Karpas-422 (cell line): ENCODE measurements at regions not wholly inside any gene's neighbourhood (a gene's known extent, or its start where the extent isn't known, plus 50 kb on each side); places are given as distances from the start of the nearest gene placed in this dataset.

Experiments
- DNase-seq: peaks from one replicate; pipeline ENCODE4 v3.0.0-alpha.2; 2015
- H2AFZ ChIP-seq: fragments of 200-600 bp; sonication (generic); 2 replicates; pipeline ENCODE4 v1.6.1; 2014; ENCODE audit warnings: antibody characterized with exemption, low read length, mixed read lengths
- H3K27ac ChIP-seq: fragments of 200-600 bp; sonication (generic); 2 replicates; pipeline ENCODE4 v1.5.1; 2014; ENCODE audit warnings: mild to moderate bottlenecking, low read length, moderate library complexity
- H3K27me3 ChIP-seq: fragments of 200-600 bp; sonication (generic); 2 replicates; pipeline ENCODE4 v1.6.1; 2014; ENCODE audit warnings: low read length, mixed read lengths
- H3K36me3 ChIP-seq: fragments of 200-600 bp; sonication (generic); 2 replicates; pipeline ENCODE4 v1.6.1; 2014; ENCODE audit warnings: low read length, mixed read lengths; ENCODE audit not compliant: insufficient read depth
- H3K4me1 ChIP-seq: fragments of 200-600 bp; sonication (generic); 2 replicates; pipeline ENCODE4 v1.6.1; 2014; ENCODE audit warnings: mild to moderate bottlenecking, low read length, mixed read lengths
- H3K4me2 ChIP-seq: fragments of 200-600 bp; sonication (generic); 2 replicates; pipeline ENCODE4 v1.6.1; 2014; ENCODE audit warnings: low read length, low read depth, mild to moderate bottlenecking; ENCODE audit not compliant: poor library complexity, severe bottlenecking
- H3K4me3 ChIP-seq: fragments of 200-600 bp; sonication (generic); 2 replicates; pipeline ENCODE4 v1.5.1; 2014; ENCODE audit warnings: mild to moderate bottlenecking, antibody characterized with exemption, low read length, mixed read lengths
- H3K79me2 ChIP-seq: fragments of 200-600 bp; sonication (generic); 2 replicates; pipeline ENCODE4 v1.6.1; 2014; ENCODE audit warnings: mild to moderate bottlenecking, low read length, mixed read lengths
- H3K9ac ChIP-seq: fragments of 200-600 bp; sonication (generic); 2 replicates; pipeline ENCODE4 v1.6.0; 2014; ENCODE audit warnings: low read length
- H3K9me2 ChIP-seq: fragments of 200-600 bp; sonication (generic), shearing (Covaris generic); replicated peaks from 2 replicates; pipeline ENCODE4 v1.6.0; 2014; ENCODE audit warnings: mild to moderate bottlenecking, low read length, moderate library complexity; ENCODE audit not compliant: insufficient read depth
- H3K9me3 ChIP-seq: fragments of 300-700, 200-600 bp; sonication (generic); 2 replicates; pipeline ENCODE4 v1.6.1; 2014; ENCODE audit warnings: low read length, mixed read lengths
- H4K20me1 ChIP-seq: fragments of 200-600 bp; sonication (generic); 2 replicates; pipeline ENCODE4 v1.6.1; 2014; ENCODE audit warnings: mild to moderate bottlenecking, antibody characterized with exemption, low read length, low read depth; ENCODE audit not compliant: insufficient read depth

DNA sequence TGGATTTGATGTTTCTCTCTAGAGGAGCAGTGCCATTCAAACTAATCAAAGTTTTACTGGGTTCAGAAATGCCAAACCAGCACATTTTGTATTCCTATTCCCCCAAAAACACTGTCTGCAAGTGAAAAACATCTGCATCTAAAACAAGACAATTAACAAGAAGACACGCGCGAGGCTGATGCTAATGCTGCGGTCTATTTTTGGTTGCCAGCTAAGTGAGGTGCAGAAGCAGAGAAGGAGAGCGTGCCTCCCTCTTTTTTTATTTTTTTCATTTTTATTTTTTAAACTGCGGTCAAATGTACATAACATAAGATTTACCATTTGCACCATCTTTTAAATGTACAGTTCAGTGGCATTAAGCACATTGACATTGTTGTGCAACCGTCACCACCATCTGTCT is 641.1 kb downstream of the DHX35 start:
- H3K79me2 ChIP-seq = no peaks in the 10 kb centered on the region
- peaks cover 3% of the 10 kb centered on the region; the same call in 1 of the 2 replicates for H3K27me3 ChIP-seq
- H3K4me1 ChIP-seq = peaks cover 12% of the 10 kb centered on the region
- no peak for DNase-seq
- H3K9ac ChIP-seq = no peak overlapping the region
- H3K9me3 ChIP-seq = no peaks in the 10 kb centered on the region
- no peaks in the 10 kb centered on the region for H4K20me1 ChIP-seq
- H3K36me3 ChIP-seq = no peaks in the 10 kb centered on the region
- no peak overlapping the region for H3K4me2 ChIP-seq
- H2AFZ ChIP-seq = no peak overlapping the region
- no peaks in the 10 kb centered on the region for H3K9me2 ChIP-seq
- H3K4me3 ChIP-seq = no peak overlapping the region
- H3K27ac ChIP-seq = no peak overlapping the region

DNA sequence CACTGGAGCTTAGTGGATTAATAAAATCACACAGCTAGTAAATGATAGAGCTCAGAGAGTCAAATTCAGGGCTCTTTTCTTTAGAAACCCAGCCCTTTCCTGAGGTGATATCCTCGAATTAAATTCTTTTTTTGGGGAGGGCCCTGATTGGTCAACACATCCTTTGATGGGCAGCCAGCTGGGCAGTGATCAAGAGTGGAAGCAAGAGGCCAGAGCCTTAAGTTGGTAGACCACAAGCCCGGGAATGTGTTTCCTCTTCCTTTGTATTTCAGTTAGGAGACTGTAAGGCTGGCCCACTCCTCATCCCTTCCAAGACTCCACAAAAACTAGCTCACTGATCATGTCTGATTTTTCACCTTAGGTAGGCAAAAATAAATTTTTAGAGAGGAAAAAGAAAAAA is 640.5 kb downstream of the DHX35 start:
- DNase-seq = no peak
- Histone ChIP-seq H3K36me3 (no peaks in the 10 kb centered on the region), H3K79me2 (no peaks in the 10 kb centered on the region), H3K27ac (no peak overlapping the region), H3K9me2 (no peaks in the 10 kb centered on the region), H3K4me1 (peaks cover 12% of the 10 kb centered on the region), H3K4me3 (no peak overlapping the region), H3K9ac (no peak overlapping the region), H4K20me1 (no peaks in the 10 kb centered on the region), H3K27me3 (peaks cover 3% of the 10 kb centered on the region; the same call in 1 of the 2 replicates), H3K9me3 (no peaks in the 10 kb centered on the region), H2AFZ (no peak overlapping the region), H3K4me2 (no peak overlapping the region)

DNA sequence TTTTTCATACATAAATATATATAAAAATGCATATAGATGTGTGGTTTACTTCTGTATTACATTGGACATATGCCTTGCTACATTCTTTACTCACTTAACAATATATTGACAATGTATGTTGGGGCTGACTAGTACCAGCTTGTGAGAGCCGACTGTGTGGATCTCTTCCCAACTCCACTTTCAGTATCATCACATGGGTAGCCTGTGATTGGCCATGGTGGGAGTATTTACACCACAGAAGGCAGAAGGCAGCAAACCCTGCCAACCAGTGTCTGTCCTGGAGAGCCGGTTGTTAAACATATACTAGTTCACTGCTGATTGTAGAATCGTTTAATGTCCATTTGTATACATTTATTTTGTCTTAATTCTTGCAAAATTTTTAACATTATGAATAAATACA is 638.7 kb downstream of the DHX35 start:
- Histone ChIP-seq H2AFZ (no peak overlapping the region), H3K27me3 (peaks cover 3% of the 10 kb centered on the region; the same call in 1 of the 2 replicates), H3K9me2 (no peaks in the 10 kb centered on the region), H3K4me2 (no peak overlapping the region), H4K20me1 (no peaks in the 10 kb centered on the region), H3K27ac (no peak overlapping the region), H3K79me2 (no peaks in the 10 kb centered on the region), H3K4me1 (peaks cover 12% of the 10 kb centered on the region), H3K9me3 (no peaks in the 10 kb centered on the region), H3K4me3 (no peak overlapping the region), H3K9ac (no peak overlapping the region), H3K36me3 (no peaks in the 10 kb centered on the region)
- DNase-seq = no peak

DNA sequence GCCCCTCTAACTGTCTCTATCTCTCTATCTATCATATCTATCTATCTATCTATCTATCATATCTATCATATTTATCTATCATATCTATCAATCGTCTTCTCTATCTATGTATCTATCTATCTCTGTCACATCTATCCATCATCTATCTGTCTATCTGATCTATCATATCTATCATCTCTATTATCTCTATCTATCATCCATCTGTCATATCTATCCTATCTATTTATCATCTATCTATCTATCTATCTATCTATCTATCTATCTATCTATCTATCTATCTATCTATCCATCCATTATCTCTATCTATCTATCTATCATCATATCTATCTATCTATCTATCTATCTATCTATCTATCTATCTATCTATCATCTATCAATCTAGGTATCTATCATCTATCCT is 638.0 kb downstream of the DHX35 start:
- H3K36me3 ChIP-seq = no peaks in the 10 kb centered on the region
- H3K27ac ChIP-seq = no peak overlapping the region
- H3K9me3 ChIP-seq = no peaks in the 10 kb centered on the region
- no peak overlapping the region for H3K4me2 ChIP-seq
- H4K20me1 ChIP-seq = no peaks in the 10 kb centered on the region
- no peak for DNase-seq
- no peaks in the 10 kb centered on the region for H3K79me2 ChIP-seq
- no peak overlapping the region for H3K9ac ChIP-seq
- H3K4me1 ChIP-seq = peaks cover 12% of the 10 kb centered on the region
- H2AFZ ChIP-seq = no peak overlapping the region
- H3K9me2 ChIP-seq = no peaks in the 10 kb centered on the region
- peaks cover 3% of the 10 kb centered on the region; the same call in 1 of the 2 replicates for H3K27me3 ChIP-seq
- no peak overlapping the region for H3K4me3 ChIP-seq

DNA sequence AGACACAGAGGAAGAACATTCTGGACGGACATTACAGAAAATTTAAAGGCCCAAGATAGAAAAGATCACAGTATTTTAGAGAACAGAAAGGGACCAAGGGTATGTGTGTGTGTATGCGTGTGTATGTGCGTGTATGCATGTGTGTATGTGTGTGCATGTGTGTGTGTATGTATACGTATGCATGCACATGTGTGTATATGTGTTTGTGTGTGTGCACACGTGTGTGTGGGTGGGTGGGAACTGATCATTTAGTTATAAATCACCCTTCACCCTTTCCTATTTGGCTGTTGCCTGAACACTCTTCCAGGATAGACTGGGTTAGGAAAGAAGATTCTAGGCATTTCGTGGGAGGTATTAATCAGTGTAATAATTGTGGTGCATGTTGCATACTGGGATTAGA is 634.4 kb downstream of the DHX35 start:
- H2AFZ ChIP-seq = no peak overlapping the region
- no peaks in the 10 kb centered on the region for H3K79me2 ChIP-seq
- DNase-seq = no peak
- no peak overlapping the region for H3K9ac ChIP-seq
- H3K27ac ChIP-seq = no peak overlapping the region
- H4K20me1 ChIP-seq = no peaks in the 10 kb centered on the region
- H3K9me3 ChIP-seq = no peaks in the 10 kb centered on the region
- no peak overlapping the region for H3K4me3 ChIP-seq
- H3K4me2 ChIP-seq = no peak overlapping the region
- no peaks in the 10 kb centered on the region for H3K4me1 ChIP-seq
- H3K36me3 ChIP-seq = no peaks in the 10 kb centered on the region
- H3K9me2 ChIP-seq = no peaks in the 10 kb centered on the region
- no peaks in the 10 kb centered on the region for H3K27me3 ChIP-seq

DNA sequence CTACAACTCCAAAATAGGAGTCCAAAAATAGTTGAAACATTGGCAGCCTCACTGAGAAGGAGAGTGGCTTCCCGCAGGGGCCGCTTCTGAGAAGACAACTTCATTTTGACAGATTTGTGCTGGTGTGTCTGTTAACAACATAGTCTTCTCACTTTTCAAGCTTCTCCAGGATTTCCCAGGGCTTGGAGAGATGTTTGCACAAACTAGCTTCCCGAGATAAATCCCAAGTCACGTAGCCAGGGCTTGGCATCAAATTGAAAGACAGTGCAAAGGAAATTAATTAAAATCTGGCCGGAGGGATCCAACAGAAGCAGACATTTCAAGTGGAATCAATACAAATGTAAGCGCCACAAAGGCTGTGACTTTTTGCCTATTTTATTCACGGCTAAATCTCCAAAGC is 630.2 kb downstream of the DHX35 start:
- no peaks in the 10 kb centered on the region for H3K9me2 ChIP-seq
- H3K9me3 ChIP-seq = no peaks in the 10 kb centered on the region

DNA sequence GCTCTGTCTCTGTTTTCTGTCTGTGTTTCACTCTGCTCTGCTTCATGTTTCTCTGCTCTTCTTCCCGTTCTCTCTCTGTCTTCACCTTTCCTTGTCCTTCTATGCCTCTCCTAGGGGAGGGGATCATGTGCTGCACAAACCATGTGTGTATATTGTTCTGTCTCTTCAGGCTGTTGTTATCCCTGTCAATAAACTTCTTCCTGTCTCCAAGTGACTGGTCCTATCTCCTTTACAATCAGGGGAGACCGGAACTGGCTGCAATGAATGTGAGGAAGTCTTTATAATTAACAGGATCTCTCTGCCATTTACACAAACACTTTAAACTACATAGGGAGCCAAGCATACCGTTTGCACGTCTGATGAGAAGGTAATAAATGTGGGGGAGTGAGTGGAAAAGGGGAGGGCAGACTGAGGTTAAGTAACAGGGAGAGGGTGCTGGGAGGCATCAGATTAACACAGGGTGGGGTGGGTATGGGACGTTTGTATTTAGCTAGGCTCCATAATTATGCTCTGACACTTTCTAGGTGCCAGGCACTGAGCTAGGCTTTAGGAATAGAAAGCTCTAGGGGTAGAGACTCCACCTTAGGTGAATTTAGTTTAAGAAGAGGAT is 626.1 kb downstream of the DHX35 start:
- Histone ChIP-seq H3K9me2 (no peaks in the 10 kb centered on the region), H3K27me3 (no peaks in the 10 kb centered on the region), H3K4me2 (no peak overlapping the region), H4K20me1 (no peaks in the 10 kb centered on the region), H3K36me3 (no peaks in the 10 kb centered on the region), H3K4me1 (no peaks in the 10 kb centered on the region), H3K27ac (no peak overlapping the region), H2AFZ (peak overlapping the region; percentile 69; the same call in 1 of the 2 replicates), H3K9me3 (no peaks in the 10 kb centered on the region), H3K4me3 (no peak overlapping the region), H3K79me2 (no peaks in the 10 kb centered on the region), H3K9ac (no peak overlapping the region)
- no peak for DNase-seq

More for the DNA sequence above, 630.2 kb downstream of the DHX35 start:
- no peak for DNase-seq
- Histone ChIP-seq H3K27me3 (no peaks in the 10 kb centered on the region), H3K27ac (no peak overlapping the region), H3K9ac (no peak overlapping the region), H3K4me3 (no peak overlapping the region), H3K4me1 (no peaks in the 10 kb centered on the region), H4K20me1 (no peaks in the 10 kb centered on the region), H2AFZ (no peak overlapping the region), H3K4me2 (no peak overlapping the region), H3K79me2 (no peaks in the 10 kb centered on the region), H3K36me3 (no peaks in the 10 kb centered on the region)

DNA sequence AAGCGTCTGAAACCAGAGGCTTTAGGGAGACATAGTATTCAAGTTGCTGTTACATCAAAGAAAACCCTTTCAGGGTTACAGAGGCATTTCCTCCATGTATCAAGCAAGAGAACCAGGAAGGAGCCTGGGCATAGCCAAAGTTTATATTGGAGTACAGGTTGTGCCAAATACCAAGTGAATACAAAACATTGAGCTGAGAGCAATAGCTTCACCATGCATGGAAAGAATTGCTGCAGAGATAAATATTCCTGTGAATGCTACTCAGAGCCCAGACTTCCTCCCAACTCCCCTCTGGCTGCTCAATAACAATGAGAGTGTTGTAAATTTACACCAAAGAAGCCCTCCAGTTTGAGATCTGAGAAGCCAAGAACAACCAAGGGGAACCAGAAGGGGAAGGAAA is 618.9 kb downstream of the DHX35 start:
- no peaks in the 10 kb centered on the region for H3K9me2 ChIP-seq
- no peak overlapping the region for H3K27ac ChIP-seq
- H3K36me3 ChIP-seq = no peaks in the 10 kb centered on the region
- peaks cover 4% of the 10 kb centered on the region; the same call in 1 of the 2 replicates for H3K4me1 ChIP-seq
- H3K9ac ChIP-seq = no peak overlapping the region
- H2AFZ ChIP-seq = no peak overlapping the region
- H3K9me3 ChIP-seq = no peaks in the 10 kb centered on the region
- no peaks in the 10 kb centered on the region for H3K27me3 ChIP-seq
- no peaks in the 10 kb centered on the region for H4K20me1 ChIP-seq
- no peaks in the 10 kb centered on the region for H3K79me2 ChIP-seq
- no peak overlapping the region for H3K4me3 ChIP-seq
- no peak for DNase-seq
- H3K4me2 ChIP-seq = no peak overlapping the region
